ENCODE measurements at regions not wholly inside any gene's neighbourhood (a gene's known extent, or its start where the extent isn't known, plus 50 kb on each side); places are given as distances from the start of the nearest gene placed in this dataset.

DNA sequence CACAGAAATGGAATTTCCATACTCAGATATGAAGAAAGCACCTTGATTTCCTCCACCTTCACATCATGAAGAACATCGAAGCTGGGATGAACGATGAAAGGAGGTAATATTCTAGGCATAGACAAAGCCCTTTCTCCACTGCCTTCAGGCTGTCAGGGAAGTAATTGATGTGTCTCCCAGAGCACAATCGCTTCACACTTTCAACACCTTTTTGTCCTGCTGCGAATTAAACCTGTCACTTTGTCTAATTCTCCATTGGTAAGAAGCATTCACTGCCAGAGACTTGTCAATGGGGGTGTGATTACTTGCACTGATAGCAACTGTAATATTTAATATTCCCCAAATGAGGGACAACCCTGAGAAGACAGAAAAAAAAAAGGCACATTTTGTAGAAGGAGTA, 260.1 kb downstream of the ETS1 start:
- DNase-seq (ENCODE audit: low read depth): no peak

GRCh38 chr11:128326791-128327190, 260.6 kb downstream of the ETS1 start:
- no peak for DNase-seq (ENCODE audit: low read depth)

DNA sequence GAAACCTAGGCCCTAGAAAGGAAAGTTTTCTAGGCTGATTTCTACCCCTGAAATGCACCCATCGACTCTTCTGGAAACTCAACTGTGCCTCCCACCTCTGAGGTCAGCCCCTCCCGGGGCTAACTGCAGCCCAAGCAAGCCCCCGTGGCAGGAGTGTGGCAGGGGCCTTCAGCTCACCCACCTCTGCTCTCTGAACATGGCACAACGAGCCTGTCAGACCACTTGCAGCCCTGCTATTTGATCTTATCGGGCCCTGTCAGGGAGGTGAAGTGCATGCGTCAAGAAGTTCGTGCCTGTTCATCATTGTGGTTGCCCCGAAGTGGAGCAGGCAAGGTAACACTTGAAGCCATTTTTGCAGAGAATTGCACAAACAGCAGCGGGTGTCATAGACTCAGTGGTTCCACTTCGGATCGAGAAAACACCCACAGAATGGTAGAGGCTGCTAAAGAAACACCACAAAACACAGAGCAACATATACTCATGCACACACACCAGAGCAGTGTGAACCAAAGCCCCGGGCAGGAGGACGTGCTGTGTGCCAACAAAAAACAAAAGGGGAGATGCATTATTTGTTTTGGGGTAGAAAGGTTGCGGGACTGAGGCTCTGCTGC, 262.7 kb downstream of the ETS1 start:
- DNase-seq (ENCODE audit: low read depth): peak; percentile 69

GRCh38 chr11:128324051-128324481, 263.3 kb downstream of the ETS1 start:
- DNase-seq (ENCODE audit: low read depth): no peak

DNA sequence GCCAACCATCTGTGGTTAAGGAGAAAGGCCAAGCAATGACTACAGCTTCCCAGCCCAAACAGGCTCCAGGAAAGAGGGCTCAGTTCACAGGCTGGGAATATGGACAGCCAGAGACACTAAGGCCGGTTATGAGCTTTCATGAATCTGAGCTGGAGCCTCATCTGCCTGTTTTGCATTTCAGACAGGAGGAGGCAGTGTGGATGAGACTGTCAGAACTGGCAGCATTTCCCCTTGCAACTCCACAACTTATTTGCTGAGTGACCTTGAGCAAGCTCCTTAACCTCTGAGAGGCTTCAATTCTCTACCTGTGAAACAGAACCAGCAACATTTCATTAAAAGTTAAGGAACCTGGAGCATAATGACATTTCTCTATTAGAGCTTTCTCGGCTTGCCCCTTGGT, 264.0 kb downstream of the ETS1 start:
- DNase-seq (ENCODE audit: low read depth): no peak

- DNase-seq (ENCODE audit: low read depth): peak; percentile 57
These were observed 268.4 kb downstream of the ETS1 start for GRCh38 chr11:128318856-128319474.

DNA sequence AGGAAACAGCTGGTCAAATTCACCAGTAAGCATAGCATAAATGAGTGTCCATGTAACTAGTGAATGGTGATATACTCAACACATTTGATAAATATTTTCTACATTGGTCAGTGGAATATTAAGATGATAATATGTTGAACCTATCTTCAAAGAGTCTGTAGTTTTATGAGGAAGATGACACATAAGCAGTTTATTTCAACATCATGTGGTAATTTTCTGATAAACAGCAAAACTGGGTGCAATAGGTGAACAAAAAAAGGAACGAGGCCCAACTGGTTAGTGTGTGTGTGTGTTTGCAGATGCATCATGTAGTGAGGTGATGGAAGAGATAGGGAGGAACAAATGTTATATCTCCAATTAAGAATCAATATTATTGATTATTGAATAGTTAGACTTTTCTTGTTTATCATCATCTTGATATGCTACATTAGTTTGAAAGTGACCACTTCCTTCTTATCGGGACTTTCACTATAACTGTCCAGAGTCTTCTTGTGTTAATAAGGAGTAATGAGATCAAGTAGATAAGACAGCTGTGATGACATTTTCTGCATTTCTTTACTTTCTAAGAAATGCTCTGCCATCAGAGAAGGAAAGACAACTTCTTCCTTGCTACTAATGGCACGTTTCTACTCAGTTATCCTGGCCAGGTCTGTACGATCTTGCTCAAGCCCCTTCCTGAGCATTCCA, 270.7 kb downstream of the ETS1 start:
- DNase-seq (ENCODE audit: low read depth): no peak

- DNase-seq (ENCODE audit: low read depth): no peak
These were observed 271.4 kb downstream of the ETS1 start for GRCh38 chr11:128315933-128316332.

DNA sequence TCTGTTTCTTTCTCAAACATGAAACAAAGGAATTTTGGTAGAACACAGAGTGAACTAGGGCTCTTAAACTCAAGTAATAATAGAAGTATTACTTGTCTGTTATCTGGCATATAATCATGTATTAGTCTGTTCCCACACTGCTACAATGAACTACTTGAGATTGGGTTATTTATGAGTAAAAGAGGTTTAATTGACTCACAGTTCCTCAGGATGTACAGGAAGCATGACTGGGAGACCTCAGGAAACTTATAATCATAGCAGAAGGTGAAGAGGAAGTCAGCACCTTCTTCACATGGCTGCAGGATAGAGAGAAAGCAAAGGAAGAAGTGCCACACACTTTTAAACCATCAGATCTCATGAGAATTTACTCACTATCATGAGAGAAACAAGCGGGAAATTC, 273.4 kb downstream of the ETS1 start:
- no peak for DNase-seq (ENCODE audit: low read depth)

DNA sequence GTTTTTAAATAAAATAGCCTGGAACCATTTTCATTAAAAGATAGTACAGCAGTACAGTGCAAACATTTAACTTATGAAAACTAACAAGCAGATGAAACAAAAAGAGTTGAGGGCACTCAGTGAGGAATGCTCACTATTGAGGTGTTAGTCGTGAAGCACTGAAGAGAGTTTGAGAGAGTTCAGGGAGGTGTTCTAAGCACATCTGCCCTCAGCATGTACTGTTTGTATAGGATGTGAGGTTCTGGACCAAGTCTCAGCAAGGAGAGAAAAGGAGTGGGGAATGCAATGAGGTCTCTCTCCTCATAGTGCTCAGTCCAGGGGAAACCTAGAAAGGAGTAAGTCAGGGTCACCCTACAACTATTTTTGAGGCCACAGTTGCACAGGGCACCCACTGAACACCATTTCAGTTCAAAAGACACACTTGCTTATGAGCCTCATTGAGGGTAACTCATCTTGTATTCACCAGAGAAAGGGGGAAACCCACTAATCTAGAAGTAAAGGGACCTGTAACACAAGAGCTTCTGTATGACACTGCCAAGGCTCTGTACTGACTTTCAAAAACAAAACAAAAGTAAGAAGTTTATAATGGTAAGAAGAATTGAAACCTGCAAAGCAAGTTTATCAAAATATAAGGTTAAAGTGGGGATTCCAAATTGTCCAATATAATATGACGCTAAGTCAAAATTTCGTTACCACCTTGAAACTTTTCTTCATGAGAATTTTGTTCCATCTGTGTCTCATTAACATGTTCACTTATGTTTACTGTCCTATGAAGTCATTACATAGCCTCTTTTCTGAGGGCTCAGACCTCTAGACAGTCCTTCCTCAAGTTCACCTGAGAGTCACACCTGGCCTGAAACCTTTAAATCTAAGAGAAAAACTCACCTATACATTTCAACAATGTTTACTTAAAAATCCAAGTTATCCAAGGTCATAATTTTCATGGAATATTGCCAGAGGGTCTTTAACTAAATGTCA, 275.3 kb downstream of the ETS1 start:
- DNase-seq (ENCODE audit: low read depth): no peak

- DNase-seq (ENCODE audit: low read depth): no peak
These were observed 276.5 kb downstream of the ETS1 start for GRCh38 chr11:128310676-128311445.

GRCh38 chr11:128310005-128310404, 277.4 kb downstream of the ETS1 start:
- DNase-seq (ENCODE audit: low read depth): no peak

DNA sequence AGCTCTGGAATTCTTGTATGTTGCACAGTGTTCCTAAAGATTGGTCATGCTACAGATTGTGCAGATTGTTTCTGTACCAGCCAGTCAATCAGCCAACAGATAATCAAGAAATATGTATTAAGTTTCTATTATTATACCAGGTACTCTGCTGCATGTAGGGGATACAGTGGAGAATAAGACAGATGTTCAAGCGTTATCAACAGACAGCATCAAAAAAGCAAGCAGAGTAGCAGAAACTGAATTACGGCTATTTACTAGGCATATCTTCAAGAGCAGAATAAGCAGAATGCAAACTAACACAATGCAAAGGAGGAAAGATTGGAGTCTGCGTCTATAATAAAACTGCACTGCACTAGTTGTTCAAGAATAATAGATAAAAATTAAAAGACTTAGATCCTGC, 278.6 kb downstream of the ETS1 start:
- no peak for DNase-seq (ENCODE audit: low read depth)

- DNase-seq (ENCODE audit: low read depth): no peak
These were observed 281.8 kb downstream of the ETS1 start for GRCh38 chr11:128305588-128305987.

GRCh38 chr11:128304666-128305485, 282.5 kb downstream of the ETS1 start:
- DNase-seq (ENCODE audit: low read depth): no peak

GRCh38 chr11:128304116-128304515, 283.2 kb downstream of the ETS1 start:
- no peak for DNase-seq (ENCODE audit: low read depth)

DNA sequence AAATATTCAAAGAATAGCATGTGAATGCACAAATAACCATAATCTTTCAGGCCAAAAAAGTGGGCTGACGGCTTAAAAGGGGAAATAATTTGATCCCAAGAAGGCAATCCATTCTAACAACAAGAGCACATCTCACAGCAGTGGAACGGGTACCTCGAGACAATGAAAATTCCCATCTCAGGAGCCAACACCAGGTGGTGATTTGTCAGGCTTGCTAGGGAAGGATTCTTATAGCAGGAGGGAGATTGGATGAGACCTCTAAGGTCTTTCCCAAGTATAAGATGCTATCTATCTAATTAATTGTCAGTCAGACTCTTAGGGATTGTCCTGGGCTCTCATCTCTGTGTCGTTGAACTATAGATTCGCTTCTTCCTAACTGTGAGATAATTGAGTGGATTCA, 284.0 kb downstream of the ETS1 start:
- no peak for DNase-seq (ENCODE audit: low read depth)

GRCh38 chr11:128302425-128303186, 284.8 kb downstream of the ETS1 start:
- DNase-seq (ENCODE audit: low read depth): peak; percentile 34

- no peak for DNase-seq (ENCODE audit: low read depth)
These were observed 285.6 kb downstream of the ETS1 start for GRCh38 chr11:128301756-128302155.

DNA sequence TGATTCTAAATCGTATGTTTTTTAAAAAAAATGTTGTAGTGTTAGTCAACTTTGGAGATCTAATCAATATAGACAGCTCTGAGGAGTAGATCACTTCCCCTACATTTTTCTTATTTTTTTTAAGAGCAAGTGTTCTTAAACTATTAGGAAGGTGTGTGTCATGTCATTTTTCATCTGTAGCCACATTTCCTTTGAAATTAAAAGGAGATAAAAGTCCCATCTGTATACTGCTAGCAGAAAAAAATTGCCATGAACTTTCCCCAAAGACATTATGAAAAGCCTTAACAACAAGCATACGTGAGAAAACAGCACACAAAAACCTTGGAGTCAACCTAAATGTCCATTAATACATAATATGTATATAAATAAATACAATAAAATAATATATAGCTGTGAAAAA, 286.6 kb downstream of the ETS1 start:
- DNase-seq (ENCODE audit: low read depth): no peak
